CD4-positive, CD25-positive, alpha-beta regulatory T cell (primary cell): ENCODE measurements at regions not wholly inside any gene's neighbourhood (a gene's known extent, or its start where the extent isn't known, plus 50 kb on each side); places are given as distances from the start of the nearest gene placed in this dataset.

Experiments
- ATAC-seq, 2 donors: fragments of 150-1000 bp; cut with Tn5 transposase; one replicate each; pipeline ENCODE4 v1.10.0; 2021; ENCODE audit warnings: low read depth in 2 of 2, moderate number of reproducible peaks in 2 of 2, moderate library complexity in 1 of 2
- DNase-seq, 3 donors: peaks; one replicate each; pipeline versions ENCODE4 v3.0.0 to v3.0.0-alpha.2; 2012 to 2022; ENCODE audit warnings: mixed read lengths in 1 of 3
- H3K27ac ChIP-seq: one replicate; pipeline ENCODE4 v1.7.0; 2013; ENCODE audit warnings: mild to moderate bottlenecking, low read length; ENCODE audit not compliant: insufficient read depth, poor library complexity, severe bottlenecking
- H3K27me3 ChIP-seq: one replicate; pipeline ENCODE4 v1.7.0; 2013; ENCODE audit warnings: low read length; ENCODE audit not compliant: control insufficient read depth, insufficient read depth
- H3K36me3 ChIP-seq: one replicate; pipeline ENCODE4 v1.7.0; 2013; ENCODE audit warnings: mild to moderate bottlenecking, low read length, moderate library complexity; ENCODE audit not compliant: control insufficient read depth, insufficient read depth
- H3K4me1 ChIP-seq: 2 replicates; pipeline ENCODE4 v1.7.0; 2013; ENCODE audit warnings: mild to moderate bottlenecking, low read length; ENCODE audit not compliant: insufficient read depth, control insufficient read depth, poor library complexity, severe bottlenecking
- H3K4me3 ChIP-seq: one replicate; pipeline ENCODE4 v1.7.0; 2013; ENCODE audit warnings: low read depth, mild to moderate bottlenecking, low read length, moderate library complexity
- H3K9me3 ChIP-seq, 2 experiments: 1 replicate in 1 of 2; 2 replicates in 1 of 2; pipeline ENCODE4 v1.7.0; 2013; ENCODE audit warnings: low read length in 2 of 2, mild to moderate bottlenecking in 1 of 2, moderate library complexity in 1 of 2; ENCODE audit not compliant: control insufficient read depth in 2 of 2
- H3K27ac Mint-ChIP-seq, 3 donors: one replicate each; pipeline ENCODE4 v1.8.0; 2020 to 2022; ENCODE audit warnings: mild to moderate bottlenecking in 3 of 3, mixed read lengths in 3 of 3, moderate library complexity in 2 of 3
- H3K27me3 Mint-ChIP-seq: one replicate; pipeline ENCODE4 v1.8.0; 2022; ENCODE audit warnings: mild to moderate bottlenecking, mixed read lengths
- H3K36me3 Mint-ChIP-seq: one replicate; pipeline ENCODE4 v1.8.0; 2020; ENCODE audit warnings: mixed read lengths
- H3K4me1 Mint-ChIP-seq, 4 donors: one replicate each; pipeline ENCODE4 v1.8.0; 2020 to 2022; ENCODE audit warnings: mixed read lengths in 4 of 4, mild to moderate bottlenecking in 1 of 4
- H3K4me3 Mint-ChIP-seq, 4 donors: one replicate each; pipeline ENCODE4 v1.8.0; 2020 to 2022; ENCODE audit warnings: mild to moderate bottlenecking in 4 of 4, mixed read lengths in 4 of 4, moderate library complexity in 3 of 4
- H3K9me3 Mint-ChIP-seq, 7 donors: one replicate each; pipeline ENCODE4 v1.8.0; 2020 to 2022; ENCODE audit warnings: mixed read lengths in 7 of 7, mild to moderate bottlenecking in 3 of 7, moderate library complexity in 2 of 7

DNA sequence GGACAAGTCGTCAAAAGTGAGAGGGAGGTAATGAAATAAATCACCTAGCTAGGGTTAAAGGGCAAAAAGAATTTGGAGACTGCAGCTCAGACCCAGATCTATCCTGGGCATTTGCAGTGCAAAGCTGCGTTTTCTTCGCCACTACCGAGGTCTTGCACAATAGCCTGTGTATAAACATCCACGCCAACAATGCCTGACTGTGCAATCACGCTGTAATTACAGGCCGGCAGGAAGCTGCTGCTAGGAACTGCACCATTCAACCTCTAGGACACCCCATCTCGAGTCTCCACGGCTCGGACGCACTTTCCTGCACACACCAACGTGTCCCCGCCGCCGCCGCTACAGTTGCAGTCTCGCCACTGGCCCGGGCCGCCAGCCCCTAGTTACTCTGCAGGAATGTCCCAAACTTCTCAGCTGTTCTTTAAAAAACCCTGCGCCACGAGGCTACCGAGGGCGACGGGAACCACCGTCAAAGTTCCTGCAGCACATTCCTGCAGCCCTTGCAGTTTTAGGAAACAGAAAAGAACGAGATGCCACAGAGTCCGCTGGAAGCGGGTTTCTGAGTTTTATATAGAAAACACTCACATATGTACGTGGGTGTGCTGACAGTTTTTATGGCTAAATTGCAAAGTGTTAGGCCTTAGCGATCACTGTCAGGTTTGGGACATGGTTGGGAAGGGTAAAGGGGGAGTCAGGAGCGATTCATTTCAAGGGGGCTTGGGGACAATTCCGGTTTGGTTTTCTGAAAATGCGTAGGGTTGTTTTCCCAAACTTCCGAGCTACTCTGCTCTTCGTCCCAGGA is 65.6 kb upstream of the PTGR2 start:
- Mint-ChIP-seq H3K27me3 (no peaks in the 10 kb centered on the region), H3K9me3 (no peaks in the 10 kb centered on the region), H3K4me3 (peak overlapping the region; percentile 97 to 100 (median 98)), H3K27ac (peak overlapping the region; percentile 96 to 98 (median 97)), H3K36me3 (no peaks in the 10 kb centered on the region), H3K4me1 (peaks cover 38 to 68% (median 54%) of the 10 kb centered on the region in 4 donors)
- DNase-seq (peak; percentile 48 to 85 (median 67)), ATAC-seq (peak; percentile 70 to 75)
- Histone ChIP-seq H3K36me3 (no peaks in the 10 kb centered on the region), H3K27ac (peak overlapping the region; percentile 83), H3K9me3 (no peaks in the 10 kb centered on the region), H3K4me3 (peak overlapping the region; percentile 98), H3K4me1 (peaks cover 58% of the 10 kb centered on the region), H3K27me3 (no peaks in the 10 kb centered on the region)

DNA sequence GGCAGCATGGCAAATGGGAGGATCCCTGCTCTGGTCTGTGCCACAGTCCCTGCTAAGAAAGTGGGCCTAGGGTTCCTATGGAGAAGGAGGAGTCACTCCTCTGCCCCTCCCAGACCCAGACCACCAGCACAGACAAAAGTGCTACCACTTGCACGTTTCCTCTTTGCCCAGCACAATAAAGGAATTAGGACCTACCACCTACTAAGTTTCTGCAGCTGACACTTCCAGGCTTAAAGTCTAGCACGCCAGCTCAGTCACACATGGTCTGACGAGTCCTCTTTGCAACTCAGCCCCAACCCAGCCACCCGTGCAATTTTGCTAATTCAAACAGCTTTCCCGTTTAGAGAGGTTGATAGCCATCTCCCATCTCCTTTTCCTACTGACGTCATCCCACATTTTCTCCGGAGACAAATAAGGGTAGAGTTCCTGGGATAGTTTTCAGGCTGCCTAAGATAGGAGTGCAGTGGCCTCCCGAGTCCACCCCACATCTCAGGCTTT is 66.2 kb upstream of the PTGR2 start:
- Histone ChIP-seq H3K4me1 (peaks cover 58% of the 10 kb centered on the region), H3K27me3 (no peaks in the 10 kb centered on the region), H3K27ac (peak overlapping the region; percentile 83), H3K9me3 (no peaks in the 10 kb centered on the region), H3K36me3 (no peaks in the 10 kb centered on the region), H3K4me3 (peak overlapping the region; percentile 98)
- peak overlapping the region; percentile 96 to 98 (median 97) for H3K27ac Mint-ChIP-seq
- H3K27me3 Mint-ChIP-seq = no peaks in the 10 kb centered on the region
- no peaks in the 10 kb centered on the region for H3K36me3 Mint-ChIP-seq
- H3K4me1 Mint-ChIP-seq = peaks cover 38 to 74% (median 60%) of the 10 kb centered on the region in 4 donors
- ATAC-seq (no peak), DNase-seq (no peak)
- H3K9me3 Mint-ChIP-seq = no peaks in the 10 kb centered on the region
- H3K4me3 Mint-ChIP-seq = peak overlapping the region; percentile 97 to 100 (median 98)

DNA sequence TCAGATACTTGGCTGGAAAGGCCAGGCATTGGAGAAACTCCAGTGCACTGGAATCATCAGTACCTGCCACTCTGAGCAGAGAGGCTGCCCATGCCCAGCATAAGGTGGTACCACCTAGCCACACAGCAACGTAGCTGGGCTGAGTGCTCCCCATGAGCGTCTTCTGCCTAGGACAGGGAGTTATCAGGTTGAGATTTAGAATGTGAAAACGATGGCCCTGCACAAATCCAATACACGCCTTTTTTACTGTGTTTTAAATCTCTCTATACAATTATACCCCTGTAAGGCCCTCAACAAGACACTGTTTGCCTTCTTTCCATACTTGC is 66.7 kb upstream of the PTGR2 start:
- no peaks in the 10 kb centered on the region for H3K9me3 Mint-ChIP-seq
- peak overlapping the region; percentile 98 for H3K4me3 ChIP-seq
- peaks cover 58% of the 10 kb centered on the region for H3K4me1 ChIP-seq

DNA sequence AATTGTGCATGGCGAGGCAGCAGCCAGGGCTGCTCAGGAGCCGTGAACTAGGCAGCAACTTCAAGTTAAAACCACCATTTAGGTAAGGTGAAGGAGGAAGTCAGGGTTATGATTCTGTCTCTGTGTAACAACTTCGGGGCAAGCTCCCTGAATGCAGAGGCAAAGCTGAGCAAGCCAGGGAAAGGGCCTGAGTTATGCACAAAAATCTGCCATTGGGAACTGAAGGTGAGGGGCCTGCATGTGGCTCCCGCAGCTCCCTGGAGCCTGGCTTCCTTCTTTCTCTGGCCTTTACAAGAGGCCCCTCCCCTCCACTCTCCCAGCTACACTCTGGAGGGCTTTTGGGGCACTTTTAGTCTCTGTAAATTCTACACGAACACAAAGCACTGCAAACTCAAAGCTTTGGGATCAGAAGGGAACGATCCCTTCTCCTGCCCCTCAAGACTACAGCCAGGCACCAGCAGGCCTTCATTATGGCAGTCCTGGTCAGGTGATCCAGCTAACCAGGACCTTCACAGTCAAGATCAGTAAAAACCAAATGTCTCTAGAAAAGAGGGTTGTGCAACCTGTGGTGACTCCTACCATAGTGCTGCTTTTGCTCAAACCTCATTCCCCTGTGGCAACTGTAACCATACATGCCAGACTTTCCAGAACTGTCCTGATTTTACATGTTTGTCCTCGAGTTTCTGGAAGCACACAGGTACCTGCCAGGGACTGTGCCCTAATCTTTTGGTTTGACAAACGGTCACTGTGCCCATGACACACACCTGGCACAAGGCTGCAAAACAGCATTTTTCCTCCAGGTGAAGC is 67.2 kb upstream of the PTGR2 start:
- Mint-ChIP-seq H3K27me3 (no peaks in the 10 kb centered on the region), H3K9me3 (no peaks in the 10 kb centered on the region), H3K36me3 (no peaks in the 10 kb centered on the region), H3K4me3 (peak overlapping the region; percentile 97 to 100 (median 98)), H3K4me1 (peaks cover 37 to 76% (median 64%) of the 10 kb centered on the region in 4 donors), H3K27ac (peak overlapping the region; percentile 88 to 94 (median 89))
- ATAC-seq (no peak), DNase-seq (peak in 1 of 3 donors; percentile 34)
- no peaks in the 10 kb centered on the region for H3K36me3 ChIP-seq
- H3K4me3 ChIP-seq = peak overlapping the region; percentile 98
- no peaks in the 10 kb centered on the region for H3K9me3 ChIP-seq
- H3K4me1 ChIP-seq = peaks cover 57% of the 10 kb centered on the region
- H3K27me3 ChIP-seq = no peaks in the 10 kb centered on the region
- peak overlapping the region; percentile 83 for H3K27ac ChIP-seq

More for the DNA sequence above, 66.7 kb upstream of the PTGR2 start:
- ATAC-seq (no peak), DNase-seq (no peak)
- no peaks in the 10 kb centered on the region for H3K27me3 ChIP-seq
- Mint-ChIP-seq H3K27me3 (no peaks in the 10 kb centered on the region), H3K4me1 (peaks cover 38 to 79% (median 65%) of the 10 kb centered on the region in 4 donors), H3K4me3 (peak overlapping the region; percentile 97 to 100 (median 98)), H3K36me3 (no peaks in the 10 kb centered on the region), H3K27ac (peak overlapping the region; percentile 96 to 98 (median 97))
- H3K36me3 ChIP-seq = no peaks in the 10 kb centered on the region
- H3K27ac ChIP-seq = peak overlapping the region; percentile 83
- H3K9me3 ChIP-seq = no peaks in the 10 kb centered on the region

DNA sequence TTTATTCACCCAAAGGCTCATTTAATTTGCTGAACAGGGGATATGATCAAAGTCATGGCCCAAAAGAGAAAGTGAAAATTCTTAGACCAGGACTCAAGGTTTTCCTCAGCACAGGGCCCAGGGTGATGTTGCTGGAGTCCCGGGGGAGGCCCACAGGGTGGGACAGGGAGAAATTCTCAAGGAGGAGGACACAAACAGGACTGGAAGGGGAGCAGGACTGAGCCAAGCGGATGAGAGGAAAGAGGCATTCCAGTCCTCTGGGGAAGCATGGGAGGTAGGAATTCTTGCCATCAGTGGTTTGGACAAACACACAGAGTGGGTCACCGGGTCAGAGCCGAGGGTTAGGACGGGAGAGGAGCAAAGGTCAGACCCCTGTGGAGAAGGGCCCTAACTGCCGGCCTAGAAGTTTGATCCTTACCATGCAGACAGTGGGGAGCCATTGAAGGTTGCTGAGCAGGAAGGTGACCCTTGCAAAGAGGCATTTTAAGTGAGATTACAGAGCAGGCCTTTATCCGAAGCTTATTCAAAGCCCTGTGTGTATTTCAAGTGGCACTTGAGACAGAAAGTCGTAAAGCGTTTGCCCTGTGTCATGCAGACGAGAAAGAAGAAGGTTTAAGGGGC is 68.4 kb upstream of the PTGR2 start:
- H3K4me1 Mint-ChIP-seq = peaks cover 30 to 73% (median 60%) of the 10 kb centered on the region in 4 donors
- H3K27ac ChIP-seq = peak overlapping the region; percentile 50
- H3K27ac Mint-ChIP-seq = peak overlapping the region; percentile 88 to 94 (median 91)
- H3K27me3 Mint-ChIP-seq = no peaks in the 10 kb centered on the region
- H3K4me3 ChIP-seq = no peak overlapping the region
- no peaks in the 10 kb centered on the region for H3K9me3 Mint-ChIP-seq
- DNase-seq (no peak), ATAC-seq (no peak)
- peak overlapping the region; percentile 58 to 99 (median 82) for H3K4me3 Mint-ChIP-seq
- H3K36me3 ChIP-seq = no peaks in the 10 kb centered on the region
- no peaks in the 10 kb centered on the region for H3K36me3 Mint-ChIP-seq
- H3K9me3 ChIP-seq = no peaks in the 10 kb centered on the region
- no peaks in the 10 kb centered on the region for H3K27me3 ChIP-seq
- peaks cover 48% of the 10 kb centered on the region for H3K4me1 ChIP-seq

DNA sequence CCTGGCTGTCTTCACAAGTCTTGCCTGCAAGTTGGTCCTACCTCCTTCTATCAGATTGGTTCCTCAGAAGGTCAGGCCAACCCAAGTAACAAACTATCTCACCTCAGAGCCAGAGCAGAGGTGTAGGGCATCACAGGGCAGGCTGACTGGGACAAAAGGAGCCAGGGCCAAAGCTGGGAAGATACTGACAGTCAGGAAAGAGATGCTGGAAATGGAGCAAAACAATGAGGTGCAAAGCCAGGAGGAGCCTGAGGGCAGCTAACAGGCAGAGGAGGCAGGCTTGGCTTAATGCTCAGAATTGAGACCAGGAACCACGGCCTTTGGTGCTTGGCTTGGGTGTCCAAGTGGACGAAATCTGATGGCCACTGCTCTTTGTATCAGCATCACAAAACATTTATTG is 68.4 kb upstream of the PNMA1 start:
- Histone ChIP-seq H3K9me3 (no peaks in the 10 kb centered on the region), H3K36me3 (no peaks in the 10 kb centered on the region), H3K4me3 (no peak overlapping the region), H3K4me1 (peaks cover 42% of the 10 kb centered on the region), H3K27ac (peak overlapping the region; percentile 36), H3K27me3 (no peaks in the 10 kb centered on the region)
- DNase-seq = no peak
- no peak for ATAC-seq
- H3K36me3 Mint-ChIP-seq = no peaks in the 10 kb centered on the region
- H3K9me3 Mint-ChIP-seq = no peaks in the 10 kb centered on the region
- no peaks in the 10 kb centered on the region for H3K27me3 Mint-ChIP-seq
- peaks cover 27 to 72% (median 58%) of the 10 kb centered on the region in 4 donors for H3K4me1 Mint-ChIP-seq
- H3K27ac Mint-ChIP-seq = peak overlapping the region; percentile 88 to 94 (median 91)
- H3K4me3 Mint-ChIP-seq = peak overlapping the region in 2 of 4 donors; percentile 67 to 99

DNA sequence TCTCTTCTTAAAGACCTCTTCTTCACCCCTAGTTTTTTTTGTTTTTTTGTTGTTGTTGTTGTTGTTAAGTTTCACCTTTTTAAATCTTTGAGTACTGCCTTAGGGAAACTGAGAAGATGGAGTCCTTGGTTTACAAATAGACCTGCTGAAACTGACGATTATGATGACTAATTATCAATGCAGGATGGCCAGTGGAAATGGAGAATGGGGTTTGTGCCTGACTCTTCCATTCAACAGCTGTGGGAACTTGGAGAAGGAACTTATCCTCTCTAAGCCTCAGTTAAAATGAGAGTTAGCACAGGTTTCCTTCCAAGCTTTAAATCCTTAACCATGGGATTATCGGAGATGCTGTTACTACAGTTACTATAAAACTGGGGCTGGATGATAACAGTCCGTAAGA is 66.7 kb upstream of the PNMA1 start:
- peaks cover 26 to 85% (median 60%) of the 10 kb centered on the region in 4 donors for H3K4me1 Mint-ChIP-seq
- no peaks in the 10 kb centered on the region for H3K36me3 Mint-ChIP-seq
- peak overlapping the region; percentile 11 to 22 (median 17) for H3K27ac Mint-ChIP-seq

More for the DNA sequence above, 66.7 kb upstream of the PNMA1 start:
- no peaks in the 10 kb centered on the region for H3K27me3 Mint-ChIP-seq
- H3K9me3 Mint-ChIP-seq = no peaks in the 10 kb centered on the region
- no peaks in the 10 kb centered on the region for H3K36me3 ChIP-seq
- H3K4me1 ChIP-seq = peaks cover 41% of the 10 kb centered on the region
- H3K27me3 ChIP-seq = no peaks in the 10 kb centered on the region
- DNase-seq (no peak), ATAC-seq (no peak)
- peak overlapping the region in 1 of 4 donors; percentile 15 for H3K4me3 Mint-ChIP-seq
- no peak overlapping the region for H3K27ac ChIP-seq
- no peak overlapping the region for H3K4me3 ChIP-seq
- no peaks in the 10 kb centered on the region for H3K9me3 ChIP-seq
